GOT3 (cell line): ENCODE measurements at regions not wholly inside any gene's neighbourhood (a gene's known extent, or its start where the extent isn't known, plus 50 kb on each side); places are given as distances from the start of the nearest gene placed in this dataset.

ENCODE experiments used
- DNase-seq: peaks from one replicate; lab custom pipeline; 2025; ENCODE audit warnings: mixed read lengths; lab: John Stamatoyannopoulos, UW

- no peak for DNase-seq
These were observed 73.8 kb downstream of the CBLN2 start for GRCh38 chr18:72470391-72470790.

GRCh38 chr18:72468021-72468710 is 76.0 kb downstream of the CBLN2 start:
- no peak for DNase-seq

- no peak for DNase-seq
These were observed 83.9 kb downstream of the CBLN2 start for GRCh38 chr18:72460210-72460680.

- no peak for DNase-seq
These were observed 85.9 kb downstream of the CBLN2 start for GRCh38 chr18:72458271-72458670.

GRCh38 chr18:72456802-72457201 is 87.3 kb downstream of the CBLN2 start:
- no peak for DNase-seq

- DNase-seq = no peak
These were observed 91.8 kb downstream of the CBLN2 start for GRCh38 chr18:72452328-72452727.

GRCh38 chr18:72444798-72445155 is 99.4 kb downstream of the CBLN2 start:
- no peak for DNase-seq

GRCh38 chr18:72444111-72444797 is 99.9 kb downstream of the CBLN2 start:
- no peak for DNase-seq

GRCh38 chr18:72436401-72436800 is 107.7 kb downstream of the CBLN2 start:
- no peak for DNase-seq

- no peak for DNase-seq
These were observed 110.4 kb downstream of the CBLN2 start for GRCh38 chr18:72433756-72434155.

- no peak for DNase-seq
These were observed 116.4 kb downstream of the CBLN2 start for GRCh38 chr18:72427721-72428120.

- no peak for DNase-seq
These were observed 124.2 kb downstream of the CBLN2 start for GRCh38 chr18:72419914-72420313.

- no peak for DNase-seq
These were observed 131.2 kb downstream of the CBLN2 start for GRCh38 chr18:72412927-72413326.

- DNase-seq = no peak
These were observed 132.9 kb downstream of the CBLN2 start for GRCh38 chr18:72411261-72411660.

- no peak for DNase-seq
These were observed 133.7 kb downstream of the CBLN2 start for GRCh38 chr18:72410399-72410798.

- no peak for DNase-seq
These were observed 134.2 kb downstream of the CBLN2 start for GRCh38 chr18:72409903-72410302.

- no peak for DNase-seq
These were observed 137.1 kb downstream of the CBLN2 start for GRCh38 chr18:72407048-72407447.

GRCh38 chr18:72391951-72392350 is 152.2 kb downstream of the CBLN2 start:
- no peak for DNase-seq

GRCh38 chr18:72391427-72391826 is 152.7 kb downstream of the CBLN2 start:
- DNase-seq = no peak

- DNase-seq = no peak
These were observed 166.1 kb downstream of the CBLN2 start for GRCh38 chr18:72378016-72378415.

GRCh38 chr18:72376256-72376655 is 167.9 kb downstream of the CBLN2 start:
- DNase-seq = no peak

- DNase-seq = no peak
These were observed 168.5 kb downstream of the CBLN2 start for GRCh38 chr18:72375618-72376017.

- DNase-seq = no peak
These were observed 172.1 kb downstream of the CBLN2 start for GRCh38 chr18:72372076-72372475.

- no peak for DNase-seq
These were observed 175.8 kb downstream of the CBLN2 start for GRCh38 chr18:72368308-72368707.
